Peyer's patch (tissue), 4 donors: ENCODE measurements at regions not wholly inside any gene's neighbourhood (a gene's known extent, or its start where the extent isn't known, plus 50 kb on each side); places are given as distances from the start of the nearest gene placed in this dataset.

Experiments
- DNase-seq, 3 donors: peaks; one replicate each; pipeline ENCODE4 v3.0.0-alpha.2; 2017 to 2019
- H3K27ac ChIP-seq, 4 donors: fragments of 200-600 bp; sonication (generic); one replicate each; pipeline ENCODE4 v1.5.1; 2016 to 2019
- H3K27me3 ChIP-seq, 2 donors: fragments of 200-600 bp; sonication (generic); one replicate each; pipeline ENCODE4 v1.5.1; 2019
- H3K36me3 ChIP-seq, 3 donors: fragments of 200-600 bp; sonication (generic); one replicate each; pipeline ENCODE4 v1.5.1; 2016 to 2019
- H3K4me1 ChIP-seq, 4 donors: fragments of 200-600 bp; sonication (generic); one replicate each; pipeline ENCODE4 v1.5.1; 2016 to 2019
- H3K4me3 ChIP-seq, 4 donors: fragments of 200-600 bp; sonication (generic); 1 replicate in 3 of 4; 2 replicates in 1 of 4; pipeline ENCODE4 v1.5.1; 2016 to 2019; ENCODE audit warnings: mild to moderate bottlenecking in 1 of 4
- H3K9me3 ChIP-seq, 4 donors: fragments of 200-600 bp; sonication (generic); one replicate each; pipeline ENCODE4 v1.5.1; 2016 to 2019; ENCODE audit warnings: mild to moderate bottlenecking in 1 of 4
- CTCF ChIP-seq, 6 experiments: fragments of 450-650 bp in 4 of 6; fragments of 200-600 bp in 2 of 6; sonication (generic) in 1 of 6; IDR thresholded peaks; one replicate each; pipeline ENCODE4 v1.5.1; 2017 to 2019; ENCODE audit warnings: antibody characterized with exemption in 6 of 6, mild to moderate bottlenecking in 3 of 6, moderate library complexity in 1 of 6
- POLR2A ChIP-seq, 2 donors: fragments of 450-650 bp; IDR thresholded peaks; one replicate each; pipeline ENCODE4 v1.5.1; 2017; ENCODE audit warnings: antibody characterized with exemption in 2 of 2, mild to moderate bottlenecking in 2 of 2, moderate library complexity in 2 of 2

GRCh38 chr2:8595811-8596600 is 85.8 kb upstream of the ID2 start:
- Histone ChIP-seq H3K27me3 (no peaks in the 10 kb centered on the region), H3K36me3 (no peaks in the 10 kb centered on the region), H3K4me3 (no peak overlapping the region), H3K9me3 (no peaks in the 10 kb centered on the region), H3K4me1 (no peaks in the 10 kb centered on the region), H3K27ac (no peak overlapping the region)
- DNase-seq = no peak
- TF ChIP-seq POLR2A (IDR thresholded peaks at IDR 0.05) = no peak
- no peak for TF ChIP-seq CTCF (IDR thresholded peaks at IDR 0.05)

GRCh38 chr2:8597094-8597493 is 84.8 kb upstream of the ID2 start:
- Histone ChIP-seq H3K36me3 (no peaks in the 10 kb centered on the region), H3K9me3 (no peaks in the 10 kb centered on the region), H3K27me3 (no peaks in the 10 kb centered on the region), H3K4me1 (no peaks in the 10 kb centered on the region), H3K27ac (no peak overlapping the region), H3K4me3 (no peak overlapping the region)
- DNase-seq = no peak
- TF ChIP-seq POLR2A (IDR thresholded peaks at IDR 0.05) (no peak), CTCF (IDR thresholded peaks at IDR 0.05) (no peak)

- Histone ChIP-seq H3K4me1 (no peaks in the 10 kb centered on the region), H3K36me3 (no peaks in the 10 kb centered on the region), H3K9me3 (no peaks in the 10 kb centered on the region), H3K27me3 (no peaks in the 10 kb centered on the region), H3K27ac (no peak overlapping the region), H3K4me3 (no peak overlapping the region)
- no peak for DNase-seq
- TF ChIP-seq CTCF (IDR thresholded peaks at IDR 0.05) = no peak
- no peak for TF ChIP-seq POLR2A (IDR thresholded peaks at IDR 0.05)
These were observed 84.2 kb upstream of the ID2 start for GRCh38 chr2:8597559-8598225.

- H3K27me3 ChIP-seq = no peaks in the 10 kb centered on the region
- H3K36me3 ChIP-seq = no peaks in the 10 kb centered on the region
- H3K4me1 ChIP-seq = no peaks in the 10 kb centered on the region
- TF ChIP-seq POLR2A (IDR thresholded peaks at IDR 0.05) (no peak), CTCF (IDR thresholded peaks at IDR 0.05) (no peak)
- peak in 1 of 3 donors; percentile 78 for DNase-seq
- no peak overlapping the region for H3K27ac ChIP-seq
- no peak overlapping the region for H3K4me3 ChIP-seq
- no peaks in the 10 kb centered on the region for H3K9me3 ChIP-seq
These were observed 83.3 kb upstream of the ID2 start for GRCh38 chr2:8598295-8599165.

GRCh38 chr2:8599421-8600242 is 82.2 kb upstream of the ID2 start:
- TF ChIP-seq CTCF (IDR thresholded peaks at IDR 0.05) = no peak
- no peak for TF ChIP-seq POLR2A (IDR thresholded peaks at IDR 0.05)
- H3K4me3 ChIP-seq = no peak overlapping the region
- no peaks in the 10 kb centered on the region for H3K4me1 ChIP-seq
- no peaks in the 10 kb centered on the region for H3K9me3 ChIP-seq
- no peaks in the 10 kb centered on the region for H3K36me3 ChIP-seq
- H3K27ac ChIP-seq = no peak overlapping the region
- no peak for DNase-seq
- no peaks in the 10 kb centered on the region for H3K27me3 ChIP-seq
